Limb (tissue), 2 donors: ENCODE measurements at regions not wholly inside any gene's neighbourhood (a gene's known extent, or its start where the extent isn't known, plus 50 kb on each side); places are given as distances from the start of the nearest gene placed in this dataset.

Experiments used
- DNase-seq, 2 donors: peaks; one replicate each; pipeline ENCODE4 v3.0.0-alpha.2; 2016; ENCODE audit errors: extremely low spot score in 2 of 2

- DNase-seq, result no peak
Measured at GRCh38 chr3:24751020-24751419, 256.4 kb upstream of the THRB start.

GRCh38 chr3:24756101-24756888 is 261.6 kb upstream of the THRB start:
- DNase-seq, result no peak

GRCh38 chr3:24763393-24763792 is 268.7 kb upstream of the THRB start:
- no peak for DNase-seq

- no peak for DNase-seq
Measured at GRCh38 chr3:24764236-24764915, 269.7 kb upstream of the THRB start.

- DNase-seq, result no peak
Measured at GRCh38 chr3:24765399-24765798, 270.7 kb upstream of the THRB start.

GRCh38 chr3:24769918-24770317 is 275.3 kb upstream of the THRB start:
- no peak for DNase-seq

- peak; percentile 80 to 84 for DNase-seq
Measured at GRCh38 chr3:24773798-24774197, 279.1 kb upstream of the THRB start.

GRCh38 chr3:24780991-24781390 is 286.3 kb upstream of the THRB start:
- no peak for DNase-seq

- no peak for DNase-seq
Measured at GRCh38 chr3:24781454-24781853, 286.8 kb upstream of the THRB start.

GRCh38 chr3:24793896-24794295 is 299.2 kb upstream of the THRB start:
- no peak for DNase-seq

- DNase-seq, result no peak
Measured at GRCh38 chr3:24802614-24803013, 308.0 kb upstream of the THRB start.

- DNase-seq, result no peak
Measured at GRCh38 chr3:24804095-24804494, 309.4 kb upstream of the THRB start.

GRCh38 chr3:24810881-24811280 is 316.2 kb upstream of the THRB start:
- no peak for DNase-seq

GRCh38 chr3:24812116-24812515 is 317.5 kb upstream of the THRB start:
- no peak for DNase-seq

- DNase-seq, result no peak
Measured at GRCh38 chr3:24818055-24818454, 323.4 kb upstream of the THRB start.

- peak in 1 of 2 donors; percentile 54 for DNase-seq
Measured at GRCh38 chr3:24828011-24828410, 333.4 kb upstream of the THRB start.

GRCh38 chr3:24828551-24828950 is 333.9 kb upstream of the THRB start:
- DNase-seq, result peak in 1 of 2 donors; percentile 35

- DNase-seq, result peak in 1 of 2 donors; percentile 81
Measured at GRCh38 chr3:24829011-24829581, 334.4 kb upstream of the THRB start.

- peak in 1 of 2 donors; percentile 48 for DNase-seq
Measured at GRCh38 chr3:24829629-24830229, 335.1 kb upstream of the THRB start.

GRCh38 chr3:24830230-24831152 is 335.8 kb upstream of the THRB start:
- peak in 1 of 2 donors; percentile 69 for DNase-seq

GRCh38 chr3:24831221-24831620 is 336.6 kb upstream of the THRB start:
- DNase-seq, result no peak
